ENCODE measurements at regions not wholly inside any gene's neighbourhood (a gene's known extent, or its start where the extent isn't known, plus 50 kb on each side); places are given as distances from the start of the nearest gene placed in this dataset.

DNA sequence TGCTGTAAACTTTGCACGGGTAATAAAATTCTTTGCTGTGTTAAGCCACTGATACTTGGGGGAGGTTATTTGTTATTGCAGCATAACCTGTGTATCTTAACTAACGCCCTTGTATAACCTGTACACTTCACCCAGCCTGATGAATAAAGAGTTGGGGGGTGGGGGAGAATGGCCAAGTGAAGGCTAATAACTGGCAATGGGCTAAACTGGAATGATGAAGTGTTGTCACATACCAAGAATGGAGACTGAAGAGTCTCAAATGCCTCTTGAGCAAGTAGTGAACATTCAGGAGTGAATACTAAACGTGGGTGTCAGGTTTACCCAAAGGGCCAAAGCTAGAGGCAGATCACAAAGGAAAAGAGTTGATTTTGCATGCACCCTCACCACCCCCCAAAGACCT is 169.4 kb downstream of the C1orf94 start:
- H3K4me3 ChIP-seq (ENCODE audit: low read depth, low read length), result no peak overlapping the region
- ChIA-PET POLR2A (interaction anchor here (0.6 kb wide), 1 partner anchor 10 kb away, joined by 3 read pairs; no protein-coding TSS in a partner anchor), CTCF (no interaction called here)
- TF ChIP-seq, protein P1, sequence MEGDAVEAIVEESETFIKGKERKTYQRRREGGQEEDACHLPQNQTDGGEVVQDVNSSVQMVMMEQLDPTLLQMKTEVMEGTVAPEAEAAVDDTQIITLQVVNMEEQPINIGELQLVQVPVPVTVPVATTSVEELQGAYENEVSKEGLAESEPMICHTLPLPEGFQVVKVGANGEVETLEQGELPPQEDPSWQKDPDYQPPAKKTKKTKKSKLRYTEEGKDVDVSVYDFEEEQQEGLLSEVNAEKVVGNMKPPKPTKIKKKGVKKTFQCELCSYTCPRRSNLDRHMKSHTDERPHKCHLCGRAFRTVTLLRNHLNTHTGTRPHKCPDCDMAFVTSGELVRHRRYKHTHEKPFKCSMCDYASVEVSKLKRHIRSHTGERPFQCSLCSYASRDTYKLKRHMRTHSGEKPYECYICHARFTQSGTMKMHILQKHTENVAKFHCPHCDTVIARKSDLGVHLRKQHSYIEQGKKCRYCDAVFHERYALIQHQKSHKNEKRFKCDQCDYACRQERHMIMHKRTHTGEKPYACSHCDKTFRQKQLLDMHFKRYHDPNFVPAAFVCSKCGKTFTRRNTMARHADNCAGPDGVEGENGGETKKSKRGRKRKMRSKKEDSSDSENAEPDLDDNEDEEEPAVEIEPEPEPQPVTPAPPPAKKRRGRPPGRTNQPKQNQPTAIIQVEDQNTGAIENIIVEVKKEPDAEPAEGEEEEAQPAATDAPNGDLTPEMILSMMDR (IDR thresholded peaks at IDR 0.05; ENCODE audit: insufficient read depth, low read length, missing control alignments), result no peak
- no peak for DNase-seq (ENCODE audit: low read depth, low spot score)

DNA sequence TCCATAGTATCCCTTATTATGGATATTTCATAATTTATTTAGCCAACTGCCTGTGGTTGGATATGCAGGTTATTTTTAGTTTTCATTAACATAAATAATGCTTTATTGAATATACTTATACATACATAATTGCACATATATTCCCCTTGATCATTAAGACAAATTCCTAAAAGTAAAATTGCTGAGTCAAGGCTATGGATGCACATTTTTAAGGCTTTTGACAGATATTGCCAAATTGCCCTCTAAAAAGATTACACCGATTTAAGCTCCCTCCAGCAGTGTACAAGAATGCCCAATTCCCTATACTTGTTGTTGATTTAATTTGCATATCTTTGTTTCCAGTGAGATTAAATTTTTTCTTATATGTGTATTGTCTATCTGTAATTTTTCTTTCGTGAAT is 176.7 kb downstream of the C1orf94 start:
- DNase-seq (ENCODE audit: low read depth, low spot score), result no peak
- ChIA-PET POLR2A (no interaction called here), CTCF (no interaction called here)
- H3K4me3 ChIP-seq (ENCODE audit: low read depth, low read length), result no peak overlapping the region
- TF ChIP-seq, protein P1 (IDR thresholded peaks at IDR 0.05; ENCODE audit: insufficient read depth, low read length, missing control alignments), result no peak

DNA sequence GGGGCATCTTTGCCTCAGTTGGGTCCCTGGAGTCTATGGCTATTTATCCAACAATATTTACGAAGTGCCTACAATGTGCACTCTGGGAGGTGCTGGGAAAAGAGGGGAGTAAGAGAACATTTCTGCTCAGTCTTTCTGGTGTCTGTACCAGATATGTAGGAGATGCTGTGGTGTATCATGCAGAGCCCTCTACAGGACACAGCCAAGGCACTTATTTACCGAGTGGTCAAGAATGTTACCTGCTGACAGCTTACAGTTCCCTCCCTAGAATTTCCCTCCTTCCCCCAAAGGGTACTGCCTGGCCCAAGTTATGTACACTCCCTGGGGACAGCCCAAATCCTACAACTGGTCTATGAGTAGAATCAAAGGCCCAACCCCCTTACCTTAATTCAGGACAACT is 177.7 kb downstream of the C1orf94 start:
- TF ChIP-seq, protein P1 (IDR thresholded peaks at IDR 0.05; ENCODE audit: insufficient read depth, low read length, missing control alignments), result no peak
- H3K4me3 ChIP-seq (ENCODE audit: low read depth, low read length), result no peak overlapping the region
- POLR2A ChIA-PET, result no interaction called here
- CTCF ChIA-PET, result no interaction called here
- no peak for DNase-seq (ENCODE audit: low read depth, low spot score)

DNA sequence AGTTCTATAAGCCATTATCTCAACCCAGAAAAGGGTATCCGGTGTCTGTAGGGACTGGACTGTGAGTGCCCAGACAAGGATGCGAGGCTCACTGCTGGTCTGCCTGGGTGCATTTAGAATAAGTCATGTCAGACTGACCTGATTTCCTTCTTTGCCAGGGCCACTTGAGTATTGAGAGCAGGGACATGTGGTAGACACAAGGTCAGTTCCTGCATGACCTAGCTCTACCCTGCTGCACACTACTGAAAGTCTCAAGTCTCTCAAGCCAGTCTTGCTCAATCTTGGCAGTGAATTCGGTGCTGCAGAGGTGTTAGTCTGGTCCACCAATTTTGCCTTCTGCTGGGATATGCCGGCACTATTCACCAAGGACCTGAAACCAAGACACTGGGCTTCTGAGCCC is 180.1 kb downstream of the C1orf94 start:
- ChIA-PET POLR2A (no interaction called here), CTCF (no interaction called here)
- TF ChIP-seq, protein P1 (IDR thresholded peaks at IDR 0.05; ENCODE audit: insufficient read depth, low read length, missing control alignments), result no peak
- DNase-seq (ENCODE audit: low read depth, low spot score), result no peak
- no peak overlapping the region for H3K4me3 ChIP-seq (ENCODE audit: low read depth, low read length)

DNA sequence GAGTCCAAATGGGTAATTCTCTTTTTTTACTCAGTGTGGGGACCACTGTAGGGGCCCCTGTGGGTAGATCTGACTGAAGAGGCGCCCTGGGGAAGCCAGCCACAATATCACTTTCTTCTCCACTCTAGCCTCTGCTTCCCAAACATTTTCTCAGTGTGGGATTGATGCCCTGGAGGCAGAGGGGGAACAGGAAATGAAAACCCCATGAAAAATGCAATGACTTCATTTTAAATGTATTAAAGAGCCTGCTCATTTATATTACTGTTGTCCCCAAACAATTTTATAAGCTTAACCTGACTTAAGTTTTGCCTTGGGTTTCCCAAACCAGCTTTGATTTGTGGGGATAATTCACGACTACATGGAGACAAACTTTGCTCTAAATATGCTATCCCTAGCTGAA is 181.9 kb downstream of the C1orf94 start:
- ChIA-PET POLR2A (no interaction called here), CTCF (no interaction called here)
- no peak for DNase-seq (ENCODE audit: low read depth, low spot score)

DNA sequence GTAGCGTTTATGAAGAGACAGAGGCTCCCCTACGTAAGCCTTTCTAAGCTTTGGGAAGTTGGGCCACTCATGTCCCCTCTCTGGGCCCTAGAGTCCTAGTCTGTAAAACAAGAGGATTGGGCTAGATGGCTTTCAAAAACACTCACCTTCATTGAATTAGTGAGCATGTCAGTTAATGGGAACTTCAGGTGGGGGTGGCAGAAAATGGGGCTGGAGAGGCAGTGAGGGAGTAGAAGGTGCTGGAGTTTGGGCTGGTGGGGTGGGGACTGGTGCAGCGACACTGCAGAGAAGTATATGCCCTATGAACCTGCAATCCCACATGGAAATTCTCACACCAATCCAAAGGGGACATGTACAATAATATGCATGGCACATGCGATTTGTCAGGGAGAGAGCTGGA is 182.7 kb downstream of the C1orf94 start:
- no peak for DNase-seq (ENCODE audit: low read depth, low spot score)
- TF ChIP-seq, protein P1 (IDR thresholded peaks at IDR 0.05; ENCODE audit: insufficient read depth, low read length, missing control alignments), result no peak
- CTCF ChIA-PET, result no interaction called here
- POLR2A ChIA-PET, result no interaction called here
- no peak overlapping the region for H3K4me3 ChIP-seq (ENCODE audit: low read depth, low read length)

More for the DNA sequence above, 181.9 kb downstream of the C1orf94 start:
- H3K4me3 ChIP-seq (ENCODE audit: low read depth, low read length), result no peak overlapping the region
- TF ChIP-seq, protein P1 (IDR thresholded peaks at IDR 0.05; ENCODE audit: insufficient read depth, low read length, missing control alignments), result no peak
